ENCODE measurements at regions not wholly inside any gene's neighbourhood (a gene's known extent, or its start where the extent isn't known, plus 50 kb on each side); places are given as distances from the start of the nearest gene placed in this dataset.

DNA sequence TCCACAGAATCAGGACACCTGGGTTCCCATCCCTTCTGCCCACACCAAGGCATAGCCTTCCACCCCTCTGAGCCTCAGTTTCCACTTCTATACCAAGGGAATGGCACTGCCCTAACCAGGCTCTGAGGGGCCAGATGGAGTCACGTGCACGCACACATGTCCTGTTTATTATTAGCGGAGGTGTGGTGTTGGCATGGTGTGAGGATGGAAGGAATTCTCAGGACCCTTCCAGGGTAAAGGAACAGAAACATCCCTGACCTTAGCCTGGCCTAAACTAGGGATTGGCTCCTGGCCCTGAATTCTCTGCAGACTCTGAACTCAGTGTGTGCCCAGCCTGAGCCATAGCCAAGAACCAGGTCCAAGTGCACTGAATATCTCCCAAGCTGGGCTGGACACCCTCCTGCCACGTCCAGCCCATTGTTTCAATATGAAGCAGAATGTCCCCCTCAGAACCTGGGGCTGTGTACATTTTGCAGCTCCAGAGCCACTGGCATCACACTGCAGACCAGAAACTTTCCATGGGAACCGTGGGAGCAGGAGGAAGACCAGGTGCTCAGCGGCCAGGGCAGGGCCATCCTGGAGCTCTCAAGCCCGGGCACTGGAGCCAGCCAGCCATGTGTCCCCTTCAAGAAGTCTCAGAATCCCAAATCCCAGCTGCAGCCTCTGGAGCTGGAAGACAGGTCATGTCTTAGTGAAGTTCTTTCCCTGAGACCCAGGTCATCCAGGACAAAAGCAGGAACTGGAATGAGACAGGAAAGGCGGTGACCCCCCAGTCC is 208.4 kb downstream of the ANKRD60 start:
- H3K27ac ChIP-seq (ENCODE audit: low read depth, low read length) = no peak overlapping the region
- no peak overlapping the region for H3K4me3 ChIP-seq (ENCODE audit: low read depth, low read length)
- no peaks in the 10 kb centered on the region for H3K27me3 ChIP-seq (ENCODE audit: control insufficient read depth, insufficient read depth, low read length)
- ChIA-PET POLR2A (no interaction called here), CTCF (no interaction called here)
- no peaks in the 10 kb centered on the region; the same call in 1 of the 2 replicates for H3K9me3 ChIP-seq (ENCODE audit: control insufficient read depth, insufficient read depth, low read length)
- no peak for DNase-seq (ENCODE audit: low read depth, low spot score)
- TF ChIP-seq, protein P1, sequence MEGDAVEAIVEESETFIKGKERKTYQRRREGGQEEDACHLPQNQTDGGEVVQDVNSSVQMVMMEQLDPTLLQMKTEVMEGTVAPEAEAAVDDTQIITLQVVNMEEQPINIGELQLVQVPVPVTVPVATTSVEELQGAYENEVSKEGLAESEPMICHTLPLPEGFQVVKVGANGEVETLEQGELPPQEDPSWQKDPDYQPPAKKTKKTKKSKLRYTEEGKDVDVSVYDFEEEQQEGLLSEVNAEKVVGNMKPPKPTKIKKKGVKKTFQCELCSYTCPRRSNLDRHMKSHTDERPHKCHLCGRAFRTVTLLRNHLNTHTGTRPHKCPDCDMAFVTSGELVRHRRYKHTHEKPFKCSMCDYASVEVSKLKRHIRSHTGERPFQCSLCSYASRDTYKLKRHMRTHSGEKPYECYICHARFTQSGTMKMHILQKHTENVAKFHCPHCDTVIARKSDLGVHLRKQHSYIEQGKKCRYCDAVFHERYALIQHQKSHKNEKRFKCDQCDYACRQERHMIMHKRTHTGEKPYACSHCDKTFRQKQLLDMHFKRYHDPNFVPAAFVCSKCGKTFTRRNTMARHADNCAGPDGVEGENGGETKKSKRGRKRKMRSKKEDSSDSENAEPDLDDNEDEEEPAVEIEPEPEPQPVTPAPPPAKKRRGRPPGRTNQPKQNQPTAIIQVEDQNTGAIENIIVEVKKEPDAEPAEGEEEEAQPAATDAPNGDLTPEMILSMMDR (IDR thresholded peaks at IDR 0.05; ENCODE audit: low read depth, low read length) = no peak

DNA sequence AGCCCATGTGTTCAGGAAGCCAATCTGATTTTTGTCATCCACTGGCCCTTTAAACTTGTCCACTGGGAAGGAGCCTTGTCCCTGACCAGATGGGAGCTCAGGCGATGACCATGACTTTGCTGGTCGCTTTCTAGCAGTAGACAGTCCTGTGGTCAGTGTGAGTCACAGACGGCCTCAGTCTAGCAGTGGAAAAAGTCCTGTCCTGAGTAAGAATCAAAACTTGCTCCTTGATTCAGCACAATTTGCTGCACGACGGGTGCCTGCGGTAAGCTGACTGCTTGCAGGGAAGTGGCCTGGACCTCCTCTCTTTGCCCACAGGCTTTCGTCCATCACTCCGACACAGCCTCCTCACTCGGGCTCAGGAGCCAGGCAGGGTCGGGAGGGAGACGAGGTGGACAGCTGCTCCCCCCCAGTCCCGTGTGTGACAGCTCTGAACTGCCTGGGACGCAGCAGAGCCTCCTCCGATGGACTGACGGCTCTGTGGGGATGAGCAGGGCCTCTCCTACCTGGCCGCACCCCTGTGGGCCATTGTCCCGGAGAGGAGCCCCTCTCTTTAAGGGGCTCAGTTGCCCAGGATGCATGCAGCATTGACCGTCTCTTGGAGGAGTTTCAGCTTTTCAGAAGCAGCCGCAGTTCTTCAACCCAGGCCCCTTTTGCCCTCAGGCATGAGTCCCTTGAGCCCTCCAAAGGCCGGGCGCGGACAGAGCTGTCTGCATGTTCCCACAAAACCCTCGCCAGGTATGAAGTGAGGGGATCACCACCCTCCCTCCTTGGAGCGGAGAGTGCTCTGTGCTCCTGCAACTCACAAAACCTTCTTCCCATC is 209.2 kb downstream of the ANKRD60 start:
- TF ChIP-seq, protein P1 (IDR thresholded peaks at IDR 0.05; ENCODE audit: low read depth, low read length) = no peak
- Histone ChIP-seq H3K27me3 (ENCODE audit: control insufficient read depth, insufficient read depth, low read length) (no peaks in the 10 kb centered on the region), H3K27ac (ENCODE audit: low read depth, low read length) (no peak overlapping the region), H3K4me3 (ENCODE audit: low read depth, low read length) (no peak overlapping the region), H3K9me3 (ENCODE audit: control insufficient read depth, insufficient read depth, low read length) (no peaks in the 10 kb centered on the region; the same call in 1 of the 2 replicates)
- CTCF ChIA-PET = no interaction called here
- DNase-seq (ENCODE audit: low read depth, low spot score) = no peak
- POLR2A ChIA-PET = no interaction called here

DNA sequence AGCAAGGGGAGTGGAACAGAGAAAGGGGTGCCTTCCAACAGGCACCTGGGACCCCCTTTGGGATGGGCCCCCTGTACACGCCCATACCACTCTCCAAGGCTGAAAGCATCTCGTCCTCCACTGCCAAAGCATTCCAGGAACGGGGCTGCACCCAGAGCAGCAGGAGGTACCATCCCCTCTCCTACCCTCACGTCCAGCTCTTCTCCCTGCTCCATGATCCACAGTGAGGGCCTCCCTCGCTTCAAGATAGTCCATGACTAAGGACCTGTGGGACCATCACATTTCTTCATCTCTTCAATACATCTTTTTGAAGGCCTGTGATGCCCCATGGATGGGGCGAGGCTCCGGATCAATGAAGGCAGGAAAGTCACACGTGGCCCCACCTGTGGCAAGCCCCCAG is 209.9 kb downstream of the ANKRD60 start:
- DNase-seq (ENCODE audit: low read depth, low spot score) = no peak
- TF ChIP-seq, protein P1 (IDR thresholded peaks at IDR 0.05; ENCODE audit: low read depth, low read length) = no peak
- POLR2A ChIA-PET = no interaction called here
- H3K27me3 ChIP-seq (ENCODE audit: control insufficient read depth, insufficient read depth, low read length) = no peaks in the 10 kb centered on the region
- CTCF ChIA-PET = no interaction called here
- no peak overlapping the region for H3K4me3 ChIP-seq (ENCODE audit: low read depth, low read length)
- H3K27ac ChIP-seq (ENCODE audit: low read depth, low read length) = no peak overlapping the region
- no peaks in the 10 kb centered on the region; the same call in 1 of the 2 replicates for H3K9me3 ChIP-seq (ENCODE audit: control insufficient read depth, insufficient read depth, low read length)

DNA sequence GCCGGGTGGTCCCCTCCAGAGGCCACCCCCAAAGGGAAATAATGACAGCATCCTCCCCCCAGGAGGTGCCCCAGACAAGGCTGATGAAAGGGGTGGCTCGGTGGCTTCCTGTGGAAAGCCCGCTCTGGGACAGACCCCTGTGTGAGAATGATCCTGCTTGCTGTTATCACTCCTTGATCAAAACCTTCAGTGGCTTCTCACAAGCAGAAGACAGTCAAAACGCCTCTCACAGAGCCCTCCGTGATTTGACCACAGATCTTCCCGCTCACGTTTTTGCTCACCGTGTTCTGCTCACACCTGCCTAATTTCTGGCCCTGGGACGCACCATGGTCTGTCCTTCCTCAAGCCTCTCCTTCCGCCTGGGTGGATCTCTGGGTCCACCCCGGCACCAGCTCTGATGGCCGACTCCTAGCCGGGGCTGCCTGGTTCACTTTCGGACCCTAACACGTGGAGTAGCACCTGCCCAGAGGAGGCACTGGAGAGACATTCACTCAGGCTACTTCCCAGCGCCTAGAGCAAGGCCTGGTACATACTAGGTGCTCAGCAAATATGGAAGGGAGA is 210.4 kb downstream of the ANKRD60 start:
- Histone ChIP-seq H3K9me3 (ENCODE audit: control insufficient read depth, insufficient read depth, low read length) (no peaks in the 10 kb centered on the region), H3K27me3 (ENCODE audit: control insufficient read depth, insufficient read depth, low read length) (no peaks in the 10 kb centered on the region), H3K27ac (ENCODE audit: low read depth, low read length) (no peak overlapping the region), H3K4me3 (ENCODE audit: low read depth, low read length) (no peak overlapping the region)
- no peak for DNase-seq (ENCODE audit: low read depth, low spot score)
- TF ChIP-seq, protein P1 (IDR thresholded peaks at IDR 0.05; ENCODE audit: low read depth, low read length) = no peak
- ChIA-PET CTCF (no interaction called here), POLR2A (no interaction called here)

Measured in AG04450 (cell line).